Uterus (tissue), 3 donors: ENCODE measurements at regions not wholly inside any gene's neighbourhood (a gene's known extent, or its start where the extent isn't known, plus 50 kb on each side); places are given as distances from the start of the nearest gene placed in this dataset.

Experiments
- DNase-seq, 2 donors: peaks; one replicate each; pipeline ENCODE4 v3.0.0-alpha.2; 2019 to 2020
- H3K27ac ChIP-seq, 2 donors: fragments of 200-600 bp; sonication (generic); 1 replicate in 1 of 2; 2 replicates in 1 of 2; pipeline ENCODE4 v1.5.1; 2016 to 2018
- H3K27me3 ChIP-seq, 2 donors: fragments of 200-600 bp; sonication (generic); one replicate each; pipeline ENCODE4 v1.5.1; 2018 to 2019; ENCODE audit warnings: control low read depth in 1 of 2
- H3K36me3 ChIP-seq, 2 donors: fragments of 200-600 bp; sonication (generic); one replicate each; pipeline ENCODE4 v1.5.1; 2019; ENCODE audit warnings: control low read depth in 1 of 2
- H3K4me1 ChIP-seq, 2 donors: fragments of 200-600 bp; sonication (generic); one replicate each; pipeline ENCODE4 v1.5.1; 2018 to 2019; ENCODE audit warnings: control low read depth in 1 of 2
- H3K4me3 ChIP-seq, 2 donors: fragments of 200-600 bp; sonication (generic); 1 replicate in 1 of 2; 2 replicates in 1 of 2; pipeline ENCODE4 v1.5.1; 2018 to 2019; ENCODE audit warnings: mild to moderate bottlenecking in 1 of 2
- H3K9me3 ChIP-seq, 2 donors: fragments of 200-600 bp; sonication (generic); one replicate each; pipeline ENCODE4 v1.5.1; 2019; ENCODE audit warnings: control low read depth in 1 of 2
- CTCF ChIP-seq, 4 experiments: fragments of 200-600 bp in 2 of 4; fragments of 450-650 bp in 2 of 4; sonication (generic) in 2 of 4; IDR thresholded peaks; one replicate each; pipeline ENCODE4 v1.5.1; 2016 to 2019; ENCODE audit warnings: antibody characterized with exemption in 4 of 4, mild to moderate bottlenecking in 2 of 4, moderate library complexity in 1 of 4
- POLR2A ChIP-seq, 2 donors: fragments of 450-650 bp; IDR thresholded peaks; one replicate each; pipeline ENCODE4 v1.6.1; 2016; ENCODE audit warnings: antibody characterized with exemption in 2 of 2, mild to moderate bottlenecking in 1 of 2, moderate library complexity in 1 of 2
- intact Hi-C: fragments of 100-400 bp; cut with DNase I; formaldehyde crosslinking; loops from one replicate; pipeline ENCODE4 v1.15.1; 2023; ENCODE audit warnings: low total_unique reads
- donor health status: DM: yes; HTN: yes; CAD: no.

- H3K4me1 ChIP-seq, result no peaks in the 10 kb centered on the region
- DNase-seq, result no peak
- H3K27ac ChIP-seq, result no peak overlapping the region
- no peaks in the 10 kb centered on the region for H3K36me3 ChIP-seq
- H3K9me3 ChIP-seq, result no peaks in the 10 kb centered on the region
- intact Hi-C loops, result no loop called here
- H3K4me3 ChIP-seq, result no peak overlapping the region
- TF ChIP-seq CTCF (IDR thresholded peaks at IDR 0.05), result no peak
- no peak for TF ChIP-seq POLR2A (IDR thresholded peaks at IDR 0.05)
- H3K27me3 ChIP-seq, result no peaks in the 10 kb centered on the region
These were observed 218.7 kb downstream of the FAM76B start for GRCh38 chr11:95570845-95571244.

GRCh38 chr11:95569207-95569606 lies 220.4 kb downstream of the FAM76B start:
- H3K27ac ChIP-seq, result no peak overlapping the region
- H3K27me3 ChIP-seq, result no peaks in the 10 kb centered on the region
- TF ChIP-seq CTCF (IDR thresholded peaks at IDR 0.05), result no peak
- TF ChIP-seq POLR2A (IDR thresholded peaks at IDR 0.05), result no peak
- peaks cover 0 to 6% of the 10 kb centered on the region in 2 donors for H3K4me1 ChIP-seq
- DNase-seq, result no peak
- intact Hi-C loops, result no loop called here
- H3K36me3 ChIP-seq, result no peaks in the 10 kb centered on the region
- no peak overlapping the region for H3K4me3 ChIP-seq
- no peaks in the 10 kb centered on the region for H3K9me3 ChIP-seq

GRCh38 chr11:95568281-95568680 lies 221.3 kb downstream of the FAM76B start:
- H3K4me1 ChIP-seq, result peaks cover 0 to 6% of the 10 kb centered on the region in 2 donors
- intact Hi-C loops, result no loop called here
- H3K4me3 ChIP-seq, result no peak overlapping the region
- no peak for DNase-seq
- TF ChIP-seq POLR2A (IDR thresholded peaks at IDR 0.05), result no peak
- TF ChIP-seq CTCF (IDR thresholded peaks at IDR 0.05), result no peak
- H3K27ac ChIP-seq, result no peak overlapping the region
- H3K36me3 ChIP-seq, result no peaks in the 10 kb centered on the region
- no peaks in the 10 kb centered on the region for H3K9me3 ChIP-seq
- no peaks in the 10 kb centered on the region for H3K27me3 ChIP-seq

- TF ChIP-seq CTCF (IDR thresholded peaks at IDR 0.05) (no peak), POLR2A (IDR thresholded peaks at IDR 0.05) (no peak)
- Histone ChIP-seq H3K4me3 (no peak overlapping the region), H3K4me1 (peaks cover 0 to 6% of the 10 kb centered on the region in 2 donors), H3K9me3 (no peaks in the 10 kb centered on the region), H3K36me3 (no peaks in the 10 kb centered on the region), H3K27me3 (no peaks in the 10 kb centered on the region), H3K27ac (no peak overlapping the region)
- DNase-seq, result no peak
- intact Hi-C loops, result no loop called here
These were observed 221.9 kb downstream of the FAM76B start for GRCh38 chr11:95567685-95568084.

GRCh38 chr11:95566211-95566610 lies 223.4 kb downstream of the FAM76B start:
- TF ChIP-seq POLR2A (IDR thresholded peaks at IDR 0.05), result no peak
- TF ChIP-seq CTCF (IDR thresholded peaks at IDR 0.05), result no peak
- Histone ChIP-seq H3K36me3 (no peaks in the 10 kb centered on the region), H3K4me3 (no peak overlapping the region), H3K27ac (no peak overlapping the region), H3K27me3 (no peaks in the 10 kb centered on the region), H3K9me3 (no peaks in the 10 kb centered on the region), H3K4me1 (peaks cover 0 to 6% of the 10 kb centered on the region in 2 donors)
- intact Hi-C loops, result no loop called here
- no peak for DNase-seq
